ENCODE measurements at regions not wholly inside any gene's neighbourhood (a gene's known extent, or its start where the extent isn't known, plus 50 kb on each side); places are given as distances from the start of the nearest gene placed in this dataset.

GRCh38 chr9:105117234-105117633 is 127.2 kb upstream of the SLC44A1 start:
- TF ChIP-seq BACH2 (CRISPR knock-in tag; IDR thresholded peaks at IDR 0.05; ENCODE audit: borderline replicate concordance) (no peak), ZFP30 (CRISPR knock-in tag; IDR thresholded peaks at IDR 0.05) (no peak), ZNF565 (CRISPR knock-in tag; conservative IDR thresholded peaks at IDR 0.05; ENCODE audit: low read depth) (no peak), TCF4 (CRISPR knock-in tag; IDR thresholded peaks at IDR 0.05; ENCODE audit: borderline replicate concordance) (no peak), OSR1 (CRISPR knock-in tag; IDR thresholded peaks at IDR 0.05) (no peak), PATZ1 (CRISPR knock-in tag; IDR thresholded peaks at IDR 0.05; ENCODE audit: borderline replicate concordance) (no peak), ZNF8 (CRISPR knock-in tag; IDR thresholded peaks at IDR 0.05) (no peak)
- ATAC-seq: no peak

- no peak for TF ChIP-seq ZNF565 (CRISPR knock-in tag; conservative IDR thresholded peaks at IDR 0.05; ENCODE audit: low read depth)
- TF ChIP-seq CSRNP3 (CRISPR knock-in tag; IDR thresholded peaks at IDR 0.05): no peak
- no peak for TF ChIP-seq ZFP30 (CRISPR knock-in tag; IDR thresholded peaks at IDR 0.05)
- TF ChIP-seq ZNF70 (CRISPR knock-in tag; IDR thresholded peaks at IDR 0.05): no peak
- no peak for TF ChIP-seq BACH2 (CRISPR knock-in tag; IDR thresholded peaks at IDR 0.05; ENCODE audit: borderline replicate concordance)
- TF ChIP-seq ESRRG (CRISPR knock-in tag; IDR thresholded peaks at IDR 0.05): no peak
- no peak for TF ChIP-seq RARB (CRISPR knock-in tag; IDR thresholded peaks at IDR 0.05)
- TF ChIP-seq PPARA (CRISPR knock-in tag; IDR thresholded peaks at IDR 0.05; ENCODE audit: borderline replicate concordance): no peak
- TF ChIP-seq ZFP3 (CRISPR knock-in tag; IDR thresholded peaks at IDR 0.05): no peak
- no peak for TF ChIP-seq ISL1 (CRISPR knock-in tag; IDR thresholded peaks at IDR 0.05)
- no peak for TF ChIP-seq SNAI2 (CRISPR knock-in tag; IDR thresholded peaks at IDR 0.05)
- no peak for TF ChIP-seq PATZ1 (CRISPR knock-in tag; IDR thresholded peaks at IDR 0.05; ENCODE audit: borderline replicate concordance)
- no peak for TF ChIP-seq OSR1 (CRISPR knock-in tag; IDR thresholded peaks at IDR 0.05)
- no peak for TF ChIP-seq TCF4 (CRISPR knock-in tag; IDR thresholded peaks at IDR 0.05; ENCODE audit: borderline replicate concordance)
- TF ChIP-seq ZC3H10 (CRISPR knock-in tag; IDR thresholded peaks at IDR 0.05): no peak
- no peak for ATAC-seq
Measured at GRCh38 chr9:105118636-105119035, 125.8 kb upstream of the SLC44A1 start.

GRCh38 chr9:105119156-105119555 is 125.3 kb upstream of the SLC44A1 start:
- TF ChIP-seq ARNTL (CRISPR knock-in tag; IDR thresholded peaks at IDR 0.05; ENCODE audit: borderline replicate concordance, low read depth) (no peak), PATZ1 (CRISPR knock-in tag; IDR thresholded peaks at IDR 0.05; ENCODE audit: borderline replicate concordance) (no peak), TCF4 (CRISPR knock-in tag; IDR thresholded peaks at IDR 0.05; ENCODE audit: borderline replicate concordance) (no peak), OSR1 (CRISPR knock-in tag; IDR thresholded peaks at IDR 0.05) (no peak), CSRNP3 (CRISPR knock-in tag; IDR thresholded peaks at IDR 0.05) (no peak), ZNF8 (CRISPR knock-in tag; IDR thresholded peaks at IDR 0.05) (no peak), ZNF70 (CRISPR knock-in tag; IDR thresholded peaks at IDR 0.05) (no peak), SNAI2 (CRISPR knock-in tag; IDR thresholded peaks at IDR 0.05) (no peak)
- no peak for ATAC-seq

- ATAC-seq: no peak
- no peak for TF ChIP-seq GLIS3 (CRISPR knock-in tag; IDR thresholded peaks at IDR 0.05)
- TF ChIP-seq PPARA (CRISPR knock-in tag; IDR thresholded peaks at IDR 0.05; ENCODE audit: borderline replicate concordance): no peak
- TF ChIP-seq ZNF70 (CRISPR knock-in tag; IDR thresholded peaks at IDR 0.05): no peak
- no peak for TF ChIP-seq ZC3H10 (CRISPR knock-in tag; IDR thresholded peaks at IDR 0.05)
- TF ChIP-seq ISL1 (CRISPR knock-in tag; IDR thresholded peaks at IDR 0.05): no peak
- no peak for TF ChIP-seq TCF4 (CRISPR knock-in tag; IDR thresholded peaks at IDR 0.05; ENCODE audit: borderline replicate concordance)
- no peak for TF ChIP-seq TSHZ2 (CRISPR knock-in tag; IDR thresholded peaks at IDR 0.05)
- no peak for TF ChIP-seq CREB5 (CRISPR knock-in tag; IDR thresholded peaks at IDR 0.05; ENCODE audit: low read depth)
- TF ChIP-seq SNAI2 (CRISPR knock-in tag; IDR thresholded peaks at IDR 0.05): no peak
Measured at GRCh38 chr9:105121861-105122430, 122.5 kb upstream of the SLC44A1 start.
